H1 (cell line): ENCODE measurements at regions not wholly inside any gene's neighbourhood (a gene's known extent, or its start where the extent isn't known, plus 50 kb on each side); places are given as distances from the start of the nearest gene placed in this dataset.

ENCODE experiments used
- CTCF ChIA-PET: fragments of 300-600 bp; sonication (Branson Sonifier 250); formaldehyde crosslinking; loops from one replicate; lab custom pipeline; 2021; ENCODE audit not compliant: partially characterized antibody; lab: Charles Lee
- POLR2A ChIA-PET: fragments of 300-600 bp; sonication (Branson Sonifier 250); formaldehyde crosslinking; loops from one replicate; lab custom pipeline; 2021; ENCODE audit warnings: inconsistent platforms; ENCODE audit not compliant: partially characterized antibody; lab: Charles Lee
- DNase-seq, 2 experiments: peaks; one replicate each; pipeline versions ENCODE4 v3.0.0 to v3.0.0-alpha.2; 2010 to 2022; ENCODE audit warnings: low spot score in 2 of 2, low read depth in 1 of 2, mixed read lengths in 1 of 2
- FAIRE-seq: peaks from 2 replicates; lab custom pipeline; 2011; peaks lifted over from hg19 to GRCh38; lab: Jason Lieb, UNC
- H2AFZ ChIP-seq: 2 replicates; pipeline ENCODE4 v1.8.1; 2012; ENCODE audit warnings: low read length, inconsistent platforms
- H2AK5ac ChIP-seq: 2 replicates; pipeline ENCODE4 v1.6.1; 2013; ENCODE audit warnings: low read depth, low read length
- H2BK120ac ChIP-seq: replicated peaks from 2 replicates; pipeline ENCODE3; 2013; ENCODE audit warnings: low read depth, low read length, inconsistent platforms
- H2BK12ac ChIP-seq: 2 replicates; pipeline ENCODE4 v1.6.1; 2013; ENCODE audit warnings: low read depth, low read length
- H2BK15ac ChIP-seq: 2 replicates; pipeline ENCODE4 v1.6.1; 2013; ENCODE audit warnings: low read length
- H2BK20ac ChIP-seq: 2 replicates; pipeline ENCODE4 v1.6.1; 2013; ENCODE audit warnings: low read length
- H2BK5ac ChIP-seq: 2 replicates; pipeline ENCODE4 v1.6.1; 2013; ENCODE audit warnings: low read depth, low read length
- H3K14ac ChIP-seq: 2 replicates; pipeline ENCODE4 v1.6.1; 2013; ENCODE audit warnings: inconsistent platforms; ENCODE audit not compliant: insufficient read length
- H3K18ac ChIP-seq: 2 replicates; pipeline ENCODE4 v1.6.1; 2013; ENCODE audit warnings: low read length; ENCODE audit errors: extremely low read depth
- H3K23ac ChIP-seq: 2 replicates; pipeline ENCODE4 v1.6.1; 2013; ENCODE audit warnings: inconsistent platforms; ENCODE audit not compliant: insufficient read length
- H3K23me2 ChIP-seq: 2 replicates; pipeline ENCODE4 v1.6.1; 2013; ENCODE audit warnings: low read depth, low read length
- H3K27ac ChIP-seq: 2 replicates; pipeline ENCODE4 v1.6.1; 2011; ENCODE audit warnings: low read depth, low read length, inconsistent platforms
- H3K27me3 ChIP-seq, 4 experiments: replicated peaks in 1 of 4; 1 replicate in 1 of 4; 2 replicates in 3 of 4; pipeline versions ENCODE4 v1.6.1 to v1.8.1; 2011 to 2013; ENCODE audit warnings: low read length in 3 of 4, mild to moderate bottlenecking in 3 of 4, inconsistent platforms in 2 of 4, mixed read lengths in 2 of 4, moderate library complexity in 1 of 4; ENCODE audit not compliant: control insufficient read depth in 3 of 4, insufficient read depth in 3 of 4; ENCODE audit errors: extremely low read depth in 1 of 4
- H3K36me3 ChIP-seq, 4 experiments: 2 replicates each; pipeline versions ENCODE4 v1.6.1 to v1.8.1; 2011 to 2013; ENCODE audit warnings: mild to moderate bottlenecking in 4 of 4, low read length in 3 of 4, moderate library complexity in 2 of 4, control low read depth in 1 of 4, inconsistent platforms in 1 of 4; ENCODE audit not compliant: insufficient read depth in 4 of 4, control insufficient read depth in 2 of 4
- H3K4ac ChIP-seq: replicated peaks from 2 replicates; pipeline ENCODE3; 2013; ENCODE audit warnings: low read length, low read depth, mixed read lengths, inconsistent platforms; ENCODE audit not compliant: insufficient read length
- H3K4me1 ChIP-seq, 4 experiments: replicated peaks in 1 of 4; 1 replicate in 1 of 4; 2 replicates in 3 of 4; pipeline versions ENCODE4 v1.6.1 to v1.8.1; 2011 to 2013; ENCODE audit warnings: low read length in 3 of 4, inconsistent platforms in 2 of 4, mixed read lengths in 1 of 4; ENCODE audit not compliant: insufficient read depth in 4 of 4, control insufficient read depth in 3 of 4
- H3K4me2 ChIP-seq, 2 experiments: 2 replicates each; pipeline versions ENCODE4 v1.6.1 to v1.8.1; 2011 to 2013; ENCODE audit warnings: low read depth in 2 of 2, low read length in 2 of 2, control low read depth in 1 of 2, inconsistent platforms in 1 of 2, mild to moderate bottlenecking in 1 of 2; ENCODE audit not compliant: insufficient read depth in 1 of 2
- H3K4me3 ChIP-seq, 4 experiments: fragments of 200-600, 300-600 bp in 1 of 4; sonication (generic), shearing (Covaris generic), sonication (Bioruptor Twin) in 1 of 4; 2 replicates each; pipeline versions ENCODE4 v1.5.1 to v1.8.1; 2011 to 2016; ENCODE audit warnings: low read length in 4 of 4, low read depth in 3 of 4, control low read depth in 2 of 4, inconsistent platforms in 2 of 4, mild to moderate bottlenecking in 2 of 4, mixed read lengths in 1 of 4, moderate library complexity in 1 of 4; ENCODE audit not compliant: insufficient read depth in 2 of 4; ENCODE audit errors: extremely low read depth in 1 of 4
- H3K56ac ChIP-seq: replicated peaks from 2 replicates; pipeline ENCODE3; 2013; ENCODE audit warnings: low read depth, mild to moderate bottlenecking, mixed read lengths, low read length, inconsistent platforms; ENCODE audit not compliant: insufficient read length
- H3K79me1 ChIP-seq: 2 replicates; pipeline ENCODE4 v1.6.1; 2013; ENCODE audit warnings: low read depth, low read length, control low read depth
- H3K79me2 ChIP-seq, 2 experiments: 2 replicates each; pipeline versions ENCODE4 v1.6.1 to v1.8.1; 2012 to 2013; ENCODE audit warnings: low read length in 2 of 2, mild to moderate bottlenecking in 2 of 2, inconsistent platforms in 1 of 2; ENCODE audit not compliant: insufficient read depth in 2 of 2, control insufficient read depth in 1 of 2
- H3K9ac ChIP-seq, 4 experiments: replicated peaks in 1 of 4; 1 replicate in 1 of 4; 2 replicates in 3 of 4; pipeline versions ENCODE4 v1.6.1 to v1.8.1; 2011 to 2013; ENCODE audit warnings: low read depth in 3 of 4, low read length in 3 of 4, control low read depth in 2 of 4, mild to moderate bottlenecking in 2 of 4, moderate library complexity in 2 of 4, inconsistent platforms in 1 of 4; ENCODE audit errors: extremely low read depth in 1 of 4
- H3K9me3 ChIP-seq, 2 experiments: 2 replicates each; pipeline versions ENCODE4 v1.6.1 to v1.8.1; 2012 to 2013; ENCODE audit warnings: mild to moderate bottlenecking in 2 of 2, moderate library complexity in 2 of 2, control low read depth in 1 of 2, inconsistent platforms in 1 of 2, low read depth in 1 of 2, low read length in 1 of 2, mixed read lengths in 1 of 2; ENCODE audit not compliant: insufficient read depth in 2 of 2
- H4K20me1 ChIP-seq, 2 experiments: replicated peaks in 1 of 2; 2 replicates each; pipeline versions ENCODE3 to v1.8.1; 2011 to 2013; ENCODE audit warnings: inconsistent platforms in 2 of 2, low read length in 2 of 2, mild to moderate bottlenecking in 1 of 2; ENCODE audit not compliant: insufficient read depth in 2 of 2, control insufficient read depth in 1 of 2
- H4K5ac ChIP-seq: 2 replicates; pipeline ENCODE4 v1.6.1; 2013; ENCODE audit warnings: low read length, low read depth, mixed read lengths, inconsistent platforms; ENCODE audit not compliant: insufficient read length
- H4K8ac ChIP-seq: 2 replicates; pipeline ENCODE4 v1.8.0; 2013; ENCODE audit warnings: mild to moderate bottlenecking, moderate library complexity, low read length, inconsistent platforms; ENCODE audit not compliant: insufficient read depth; ENCODE audit errors: extremely low read depth
- H4K91ac ChIP-seq: replicated peaks from 2 replicates; pipeline ENCODE3; 2013; ENCODE audit warnings: low read length, mixed read lengths, inconsistent platforms; ENCODE audit not compliant: insufficient read length
- CBX5 ChIP-seq: fragments of 300-800, 300-1000 bp; sonication (generic); IDR thresholded peaks from 2 replicates; pipeline ENCODE4 v1.7.1; 2016; ENCODE audit warnings: antibody characterized with exemption, low read length, low read depth
- CHD2 ChIP-seq: IDR thresholded peaks from 2 replicates; pipeline ENCODE4 v1.6.1; 2012; ENCODE audit warnings: low read length, improper control_type of control experiment
- EGR1 ChIP-seq: IDR thresholded peaks from 2 replicates; pipeline ENCODE4 v1.6.1; 2011; ENCODE audit warnings: low read depth, low read length, borderline replicate concordance
- JUND ChIP-seq: IDR thresholded peaks from 2 replicates; pipeline ENCODE4 v1.6.1; 2011; ENCODE audit warnings: mild to moderate bottlenecking, improper control_type of control experiment, low read length
- POLR2A ChIP-seq, 2 experiments: IDR thresholded peaks; 1 replicate in 1 of 2; 2 replicates in 1 of 2; pipeline ENCODE4 v1.6.1; 2011; ENCODE audit warnings: low read depth in 2 of 2, low read length in 2 of 2, mild to moderate bottlenecking in 2 of 2; ENCODE audit errors: control extremely low read depth in 1 of 2
- RBBP5 ChIP-seq: IDR thresholded peaks from 2 replicates; pipeline ENCODE4 v1.7.1; 2012; ENCODE audit warnings: low read depth, mild to moderate bottlenecking, inconsistent platforms, low read length, moderate library complexity, borderline replicate concordance
- TAF1 ChIP-seq: IDR thresholded peaks from 2 replicates; pipeline ENCODE4 v1.6.1; 2011; ENCODE audit warnings: mild to moderate bottlenecking, low read depth, low read length
- TBP ChIP-seq: IDR thresholded peaks from 2 replicates; pipeline ENCODE4 v1.6.1; 2011; ENCODE audit warnings: low read depth, low read length, improper control_type of control experiment
- TEAD4 ChIP-seq: IDR thresholded peaks from 2 replicates; pipeline ENCODE4 v1.6.1; 2012; ENCODE audit warnings: low read depth, low read length, inconsistent platforms, mixed read lengths
- YY1 ChIP-seq: IDR thresholded peaks from 2 replicates; pipeline ENCODE4 v1.6.1; 2011; ENCODE audit warnings: low read depth, mild to moderate bottlenecking, low read length
- WGBS, 2 experiments: shearing (Covaris generic) in 1 of 2; methylation state at CpG; one replicate each; pipeline versions ENCODE4 v1.1.6 to v1.1.7; 2013 to 2015; ENCODE audit warnings: low lambda C conversion rate in 2 of 2, mixed read lengths in 2 of 2, inconsistent platforms in 1 of 2, low coverage in 1 of 2, missing lambda C conversion rate in 1 of 2; ENCODE audit not compliant: insufficient replicate concordance in 2 of 2, insufficient coverage in 1 of 2, insufficient read length in 1 of 2; ENCODE audit errors: extremely low coverage in 1 of 2, missing lambda C conversion rate in 1 of 2; 5-methylcytosine and 5-hydroxymethylcytosine counted together
- TF ChIP-seq, protein P1 (sequence below): IDR thresholded peaks from 2 replicates; pipeline ENCODE4 v1.6.1; 2012; ENCODE audit warnings: inconsistent platforms
- TF ChIP-seq, protein P2 (sequence below): IDR thresholded peaks from 2 replicates; pipeline ENCODE4 v1.6.1; 2011; ENCODE audit warnings: low read length, improper control_type of control experiment

DNA sequence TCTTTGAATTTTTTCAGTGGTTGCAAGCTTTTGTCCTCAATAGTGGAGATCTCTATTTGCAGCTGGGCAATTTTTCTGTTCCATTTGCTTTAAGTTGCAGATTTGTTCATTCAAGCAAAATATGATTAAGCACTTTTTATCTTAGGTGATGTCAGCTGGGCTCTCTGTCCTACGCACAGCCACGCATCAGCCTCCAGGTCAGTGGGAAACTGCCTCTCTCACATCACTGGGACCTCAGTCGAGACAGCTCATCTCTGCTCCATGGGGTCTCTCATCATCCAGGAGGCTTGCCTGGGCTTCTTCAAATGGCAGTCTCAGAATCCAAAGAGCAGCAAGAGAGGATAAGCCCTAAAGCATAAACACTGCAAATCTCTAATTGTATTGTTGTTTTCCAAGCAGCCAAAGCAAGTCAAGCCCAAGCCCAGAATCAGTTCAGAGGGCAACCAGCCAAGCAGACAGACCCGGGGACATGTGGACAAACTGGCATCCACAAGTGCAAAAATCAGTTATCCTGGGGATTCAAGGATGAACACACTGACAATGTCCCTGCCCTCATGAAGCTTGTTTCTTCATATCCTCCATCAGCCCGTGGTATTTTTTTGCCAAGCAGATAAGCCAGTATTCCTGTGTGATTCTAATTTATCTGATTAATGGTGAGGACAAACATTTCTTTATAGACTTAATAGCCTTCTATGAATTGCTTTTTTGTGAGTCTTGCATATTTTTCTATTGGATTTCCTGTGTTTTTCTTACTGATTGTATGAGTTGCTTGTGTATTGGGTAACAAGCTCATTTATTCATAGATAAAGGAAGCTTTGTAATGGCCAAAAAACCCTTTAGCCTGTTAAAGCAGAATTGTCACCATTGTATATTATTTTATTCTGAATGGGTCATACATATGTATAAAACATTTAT lies 262.5 kb downstream of the GXYLT1 start:
- FAIRE-seq (no peak), DNase-seq (no peak)
- H2BK12ac ChIP-seq: no peak overlapping the region
- H2BK15ac ChIP-seq: no peak overlapping the region
- H2BK20ac ChIP-seq: no peak overlapping the region
- H3K4me1 ChIP-seq: no peaks in the 10 kb centered on the region
- no peak overlapping the region for H3K14ac ChIP-seq
- H3K4ac ChIP-seq: no peak overlapping the region
- no peaks in the 10 kb centered on the region for H3K36me3 ChIP-seq
- H3K23ac ChIP-seq: no peak overlapping the region
- no peak overlapping the region for H4K91ac ChIP-seq
- H3K27me3 ChIP-seq: no peaks in the 10 kb centered on the region
- H3K56ac ChIP-seq: no peak overlapping the region
- H3K79me1 ChIP-seq: no peaks in the 10 kb centered on the region
- H4K5ac ChIP-seq: no peak overlapping the region
- no peak overlapping the region for H2AK5ac ChIP-seq
- no peak overlapping the region for H3K4me3 ChIP-seq
- CTCF ChIA-PET: no interaction called here
- H3K18ac ChIP-seq: no peak overlapping the region
- 83% methylated on average over 5 of the region's 5 CpGs; no CpG with 5 or more reads in 1 of the 2 experiments for WGBS, 2 experiments
- H3K79me2 ChIP-seq: no peaks in the 10 kb centered on the region
- POLR2A ChIA-PET: no interaction called here
- TF ChIP-seq, protein P1, sequence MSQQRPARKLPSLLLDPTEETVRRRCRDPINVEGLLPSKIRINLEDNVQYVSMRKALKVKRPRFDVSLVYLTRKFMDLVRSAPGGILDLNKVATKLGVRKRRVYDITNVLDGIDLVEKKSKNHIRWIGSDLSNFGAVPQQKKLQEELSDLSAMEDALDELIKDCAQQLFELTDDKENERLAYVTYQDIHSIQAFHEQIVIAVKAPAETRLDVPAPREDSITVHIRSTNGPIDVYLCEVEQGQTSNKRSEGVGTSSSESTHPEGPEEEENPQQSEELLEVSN: no peak
- no peak for TF ChIP-seq JUND
- TF ChIP-seq, protein P2, sequence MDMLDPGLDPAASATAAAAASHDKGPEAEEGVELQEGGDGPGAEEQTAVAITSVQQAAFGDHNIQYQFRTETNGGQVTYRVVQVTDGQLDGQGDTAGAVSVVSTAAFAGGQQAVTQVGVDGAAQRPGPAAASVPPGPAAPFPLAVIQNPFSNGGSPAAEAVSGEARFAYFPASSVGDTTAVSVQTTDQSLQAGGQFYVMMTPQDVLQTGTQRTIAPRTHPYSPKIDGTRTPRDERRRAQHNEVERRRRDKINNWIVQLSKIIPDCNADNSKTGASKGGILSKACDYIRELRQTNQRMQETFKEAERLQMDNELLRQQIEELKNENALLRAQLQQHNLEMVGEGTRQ: no peak
- no peak for TF ChIP-seq TEAD4
- no peak for TF ChIP-seq TBP
- no peak for TF ChIP-seq YY1
- no peak for TF ChIP-seq TAF1
- TF ChIP-seq RBBP5: no peak
- TF ChIP-seq CHD2: no peak
- TF ChIP-seq POLR2A (IDR thresholded peaks at IDR 0.05; ENCODE audit: control extremely low read depth in 1 of 2, low read depth in 2 of 2, low read length in 2 of 2): no peak
- TF ChIP-seq EGR1: no peak
- no peak for TF ChIP-seq CBX5
- no peak overlapping the region for H2BK120ac ChIP-seq
- H2AFZ ChIP-seq: no peak overlapping the region
- no peak overlapping the region for H3K4me2 ChIP-seq
- H2BK5ac ChIP-seq: no peak overlapping the region
- no peak overlapping the region for H3K27ac ChIP-seq
- no peaks in the 10 kb centered on the region for H3K23me2 ChIP-seq
- no peaks in the 10 kb centered on the region for H4K20me1 ChIP-seq
- H3K9ac ChIP-seq: peak overlapping the region in 1 of 4 experiments; percentile 34; a peak in 1 of 7 replicates
- H4K8ac ChIP-seq: no peak overlapping the region
- H3K9me3 ChIP-seq: no peaks in the 10 kb centered on the region
